ENCODE measurements at regions not wholly inside any gene's neighbourhood (a gene's known extent, or its start where the extent isn't known, plus 50 kb on each side); places are given as distances from the start of the nearest gene placed in this dataset.
A peak's percentile ranks its signal among the peaks of the same experiment; 100 is the strongest.

DNA sequence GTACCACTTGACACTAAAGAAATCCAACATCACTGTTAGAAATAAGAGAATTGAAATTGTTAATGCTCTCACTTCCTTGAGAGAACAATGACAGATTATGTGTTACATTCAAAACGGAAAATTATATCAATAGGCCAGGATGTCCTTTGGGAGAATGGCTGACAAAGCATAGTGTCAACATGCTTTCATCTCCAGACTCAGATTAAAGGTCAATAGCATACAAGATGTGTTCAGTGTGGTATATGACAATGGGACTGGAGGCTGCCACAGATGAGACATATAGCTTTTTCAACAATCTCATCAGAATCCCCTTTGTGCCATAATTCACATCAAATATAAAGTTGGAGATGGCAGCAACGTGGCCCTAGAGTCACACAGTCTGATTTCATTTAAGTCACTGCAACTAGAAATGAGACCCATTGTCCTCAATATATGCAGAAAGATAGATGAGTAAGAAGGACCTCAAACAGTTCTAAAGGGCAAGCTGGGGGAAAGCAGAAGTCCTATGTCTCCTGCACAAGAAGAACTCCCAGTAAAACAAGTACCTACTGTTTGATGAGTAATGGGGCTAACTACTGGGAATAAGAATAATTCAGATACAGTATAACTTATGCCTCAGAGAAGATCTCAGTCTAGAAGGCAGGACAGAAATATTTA, 327.9 kb downstream of the TTLL7 start:
- DNase-seq = no peak

DNA sequence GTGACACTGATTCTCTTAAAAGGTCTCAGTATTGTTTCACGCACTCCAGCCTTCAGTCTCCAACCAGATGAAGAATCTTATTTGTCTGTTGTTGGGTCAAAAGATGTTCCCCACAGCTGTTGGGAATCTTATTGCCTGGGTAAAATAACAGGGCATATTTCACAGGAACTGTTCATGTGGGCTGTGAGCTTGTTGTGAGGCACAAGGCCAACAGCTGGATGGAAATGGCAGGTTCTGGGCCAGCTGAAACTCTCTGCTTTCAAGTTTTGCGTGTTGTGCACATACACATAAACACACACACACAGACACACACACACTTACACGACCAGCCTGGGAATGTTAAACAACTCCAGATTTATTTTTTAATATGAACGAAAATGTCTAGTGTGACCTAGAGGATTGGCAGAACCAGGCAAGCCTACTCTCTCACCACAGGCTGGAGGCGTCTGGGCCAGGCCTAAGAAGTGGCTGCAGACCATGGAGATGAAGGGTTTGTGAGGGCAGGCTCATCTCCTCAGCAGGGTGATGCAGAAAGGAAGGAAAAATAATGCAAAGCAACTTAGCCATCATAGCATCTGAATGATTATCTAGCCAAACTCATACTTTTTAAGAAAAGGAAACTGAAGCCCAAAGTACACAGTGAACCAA, 357.0 kb downstream of the TTLL7 start:
- DNase-seq = no peak

DNA sequence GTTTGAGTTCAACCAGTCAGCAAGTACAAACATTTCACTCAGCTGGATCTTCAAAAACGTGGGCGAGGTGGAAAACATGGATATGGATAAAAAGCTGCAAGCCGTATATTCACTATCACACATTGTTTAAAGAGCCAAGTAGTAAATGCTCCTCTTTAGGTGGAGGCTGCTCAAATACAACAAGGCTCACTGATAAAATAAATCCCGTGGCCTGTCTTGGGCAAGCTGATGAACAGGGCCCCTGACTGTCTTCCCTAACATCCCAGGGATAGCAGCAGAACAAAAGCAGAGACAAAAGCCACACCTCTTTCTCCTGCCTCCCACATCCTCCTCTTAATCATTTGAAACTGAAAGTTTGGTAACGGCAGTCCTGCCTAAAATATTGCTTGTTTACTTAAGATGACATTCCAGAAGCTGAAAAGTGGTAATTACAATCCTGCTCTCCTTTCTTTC, 357.7 kb downstream of the TTLL7 start:
- no peak for DNase-seq

DNA sequence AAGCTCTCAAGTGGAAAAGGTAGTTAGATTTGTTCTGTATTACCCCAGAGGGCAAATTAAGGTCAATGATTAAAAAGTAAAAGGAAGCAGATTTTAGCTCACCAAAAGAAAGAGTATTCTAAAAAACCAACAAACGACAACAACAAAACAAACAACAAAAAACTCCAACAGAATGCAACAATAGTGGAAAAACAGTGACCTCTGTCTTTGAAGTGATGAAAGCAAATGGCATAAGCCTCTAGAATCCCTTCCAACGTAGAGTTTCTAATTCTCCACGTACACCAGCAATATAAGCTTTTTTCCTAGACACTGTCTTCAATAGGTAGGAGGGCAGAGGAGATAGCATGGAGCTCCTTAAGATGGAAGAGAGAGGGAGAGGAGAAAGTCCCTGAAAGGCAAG, 359.1 kb downstream of the TTLL7 start:
- no peak for DNase-seq

DNA sequence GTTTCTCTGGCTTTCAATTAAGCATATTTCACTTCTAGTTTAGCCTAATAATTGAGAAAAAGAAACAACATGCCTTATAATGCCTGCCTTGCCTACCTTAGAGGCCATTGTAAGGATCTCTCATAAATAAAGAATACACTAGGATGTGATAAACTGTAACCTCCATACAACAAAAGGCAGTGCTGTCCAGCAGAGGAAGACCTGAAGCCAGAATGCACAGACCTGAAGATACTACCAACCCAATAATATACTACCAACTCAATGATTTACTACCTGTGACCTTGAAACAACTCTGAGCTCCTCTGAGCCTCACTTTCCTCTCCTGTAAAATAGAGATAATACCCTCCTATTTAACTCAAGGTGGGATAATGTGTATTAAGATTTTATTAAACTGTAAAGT, 361.3 kb downstream of the TTLL7 start:
- DNase-seq = no peak

DNA sequence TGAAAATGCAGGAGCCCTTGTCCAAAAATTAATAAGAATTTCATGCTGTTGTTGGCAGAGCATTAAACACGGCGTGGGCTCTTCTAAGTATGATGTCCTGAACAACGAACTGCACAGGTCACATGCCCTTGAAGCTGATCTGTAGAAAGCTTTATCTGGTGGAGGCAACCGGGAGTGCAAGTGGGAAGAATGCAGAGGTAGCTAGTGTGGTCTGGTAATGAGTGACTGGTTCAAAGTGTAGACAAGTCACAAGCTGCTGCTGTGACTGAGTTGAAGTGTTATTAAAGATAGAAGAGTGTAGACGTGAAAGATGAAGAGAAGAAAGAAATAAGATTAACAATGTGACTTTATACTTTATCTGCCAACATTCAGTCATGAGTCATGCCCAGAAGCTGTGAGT, 361.9 kb downstream of the TTLL7 start:
- DNase-seq = no peak

DNA sequence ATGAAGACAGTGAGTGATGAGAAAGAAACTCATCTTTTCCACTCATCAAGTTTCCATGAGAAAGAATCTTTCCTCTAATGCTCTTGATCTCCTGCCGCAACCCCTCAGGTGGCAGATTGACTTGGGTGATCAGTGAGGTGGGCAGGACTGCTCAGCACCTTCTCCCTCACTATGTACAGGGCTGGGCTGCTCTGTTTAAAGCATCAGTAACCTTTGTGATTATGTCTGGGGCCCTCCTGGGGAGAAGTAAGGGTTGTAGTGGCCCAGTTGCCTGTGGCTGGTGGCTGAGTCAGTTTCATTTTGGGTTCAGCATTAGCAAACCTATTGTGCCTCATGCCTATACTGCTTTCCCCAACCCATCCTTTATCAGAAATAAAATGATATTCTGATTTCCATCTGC, 366.0 kb downstream of the TTLL7 start:
- DNase-seq = peak in 1 of 2 donors; percentile 3

DNA sequence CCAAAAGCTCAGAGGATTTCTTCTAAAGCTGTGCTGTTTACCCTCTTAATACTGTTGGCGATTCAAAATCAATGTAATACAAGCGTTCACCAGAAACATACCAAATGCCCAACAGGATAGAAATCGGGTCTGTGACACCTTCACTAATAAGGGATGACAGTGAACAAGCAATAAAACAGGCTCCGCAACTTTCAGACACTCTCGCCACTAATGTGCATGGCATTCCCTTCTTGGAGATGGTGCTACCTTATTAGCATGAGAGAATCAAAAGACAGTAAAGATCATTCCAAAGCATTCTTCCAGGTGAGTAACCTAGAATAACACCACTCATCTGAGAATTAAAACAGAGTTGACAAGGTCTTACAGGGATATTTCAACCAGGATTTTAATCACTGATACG, 367.1 kb downstream of the TTLL7 start:
- DNase-seq = no peak

DNA sequence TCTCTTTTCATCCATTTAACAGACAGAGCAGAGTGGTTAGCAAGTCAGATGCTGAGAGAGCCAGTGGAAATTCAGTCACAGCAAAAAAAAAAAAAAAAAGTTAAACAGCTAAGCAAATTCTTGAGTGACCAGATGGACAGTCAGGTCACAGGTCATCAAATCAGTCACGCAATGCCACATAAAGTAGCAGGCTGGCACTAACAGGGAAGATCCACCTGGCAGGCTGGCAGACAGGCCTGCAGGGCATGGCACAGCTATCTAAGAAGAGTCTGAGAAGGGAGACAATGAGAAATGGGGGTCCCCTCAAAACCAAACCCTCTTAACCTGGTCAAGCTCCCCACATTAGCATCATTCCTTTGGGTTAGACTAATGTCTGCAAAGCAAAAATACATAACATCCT, 371.9 kb downstream of the TTLL7 start:
- DNase-seq = no peak

DNA sequence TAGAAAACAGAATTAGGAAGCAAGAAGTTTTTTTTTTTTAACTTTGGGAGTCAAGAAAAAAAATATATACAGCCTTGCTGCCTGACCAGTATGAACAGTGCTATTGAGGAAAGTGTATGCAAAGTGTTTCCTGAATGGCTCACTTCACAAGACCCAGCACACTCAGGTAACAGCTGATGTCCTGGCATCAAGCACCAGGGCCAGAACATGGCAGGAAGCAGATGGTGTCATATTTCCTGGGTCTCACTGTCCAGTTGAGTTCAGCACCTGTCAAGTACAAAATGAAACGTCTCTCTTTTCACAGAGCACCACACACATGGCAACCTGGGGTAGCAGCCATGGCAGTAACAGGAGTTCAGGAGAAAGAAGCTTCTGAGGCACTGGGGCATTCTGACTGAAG, 372.3 kb downstream of the TTLL7 start:
- DNase-seq = no peak

DNA sequence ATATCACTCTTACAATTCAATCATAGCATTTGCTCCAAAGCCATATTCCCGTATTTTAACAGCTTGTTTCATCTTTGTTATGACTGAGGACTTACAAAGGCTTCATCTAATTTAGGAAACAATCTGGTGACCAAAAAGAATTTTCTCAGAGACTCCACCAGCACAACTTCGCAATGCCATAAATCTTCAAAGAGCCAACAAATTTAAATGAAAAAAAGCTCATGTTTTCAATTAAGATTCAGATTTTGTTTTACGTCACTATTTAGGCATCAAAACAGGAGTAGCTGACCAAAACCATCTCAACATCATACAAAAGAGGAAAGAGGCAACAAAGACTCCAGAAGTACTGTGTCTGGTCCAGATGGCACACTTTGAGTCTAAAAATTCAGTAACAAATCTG, 373.3 kb downstream of the TTLL7 start:
- no peak for DNase-seq

DNA sequence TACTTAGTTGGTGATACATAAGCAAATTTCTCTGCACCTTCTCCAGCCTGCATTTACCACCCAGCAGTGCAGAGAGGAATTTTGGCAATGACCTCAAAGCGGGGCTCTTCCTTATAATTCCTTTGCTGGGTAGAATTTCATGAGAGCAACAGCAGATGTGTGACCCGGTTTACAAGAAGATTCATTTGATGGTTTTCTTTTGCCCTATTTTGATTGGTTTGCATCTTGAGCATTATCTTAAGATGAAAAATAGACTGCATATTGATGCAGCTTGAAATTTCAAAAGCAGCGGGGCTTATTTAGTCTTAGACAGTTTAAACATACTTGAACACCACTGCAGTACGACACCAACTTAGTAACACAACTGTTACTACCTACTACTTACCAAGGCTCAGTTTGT, 378.9 kb downstream of the TTLL7 start:
- DNase-seq = no peak

DNA sequence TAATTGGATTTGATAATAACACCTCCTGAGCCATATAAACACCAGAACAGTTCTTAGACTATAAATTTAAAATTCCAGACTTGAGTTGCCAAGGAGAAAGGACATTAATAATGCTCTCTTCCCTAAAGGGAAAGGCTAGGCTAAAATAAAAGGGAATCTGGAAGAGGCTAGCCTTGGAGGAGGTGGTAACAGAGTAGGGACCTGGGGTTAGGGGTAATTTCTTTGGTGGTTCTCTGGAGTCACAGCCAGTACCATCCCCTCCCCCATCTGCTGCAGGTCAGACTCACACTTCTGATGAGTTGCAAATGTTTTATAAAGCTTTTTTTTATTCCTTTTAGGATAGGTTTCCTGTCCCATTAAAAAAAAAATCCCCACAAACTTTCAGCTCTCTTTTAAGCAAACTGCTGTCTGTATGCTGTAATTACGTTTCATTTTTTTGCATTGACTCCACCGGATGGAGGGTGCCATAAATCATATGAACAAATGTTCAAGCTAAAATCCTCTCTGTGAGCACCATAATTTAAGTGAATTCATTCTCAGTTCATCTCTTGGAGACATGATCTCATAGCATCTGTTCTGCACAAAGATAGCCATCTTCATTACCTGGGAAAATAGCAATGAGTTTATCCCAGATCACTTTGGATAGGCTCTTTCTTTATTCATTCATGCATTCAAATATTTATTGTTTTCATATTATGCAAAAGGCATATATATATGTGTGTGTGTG, 379.6 kb downstream of the TTLL7 start:
- DNase-seq = no peak

DNA sequence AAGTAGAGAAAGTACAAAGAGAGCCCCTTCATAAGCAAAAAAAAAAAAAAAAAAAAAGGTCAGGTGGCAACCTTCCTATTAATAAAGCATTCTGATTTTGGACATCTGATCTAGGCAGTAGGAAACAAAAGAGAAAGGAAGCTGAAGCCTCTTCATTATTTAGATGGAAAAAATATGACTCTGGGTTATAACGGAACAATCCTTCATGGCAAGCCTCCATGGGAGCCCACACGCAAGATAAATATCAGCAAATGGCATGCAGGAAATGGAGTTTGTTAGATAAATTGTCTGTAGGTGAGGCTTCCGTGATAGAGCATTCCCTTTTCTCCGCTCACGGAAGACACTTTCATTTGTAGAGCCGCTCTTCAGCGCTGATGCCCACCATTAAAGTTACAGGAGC, 381.0 kb downstream of the TTLL7 start:
- DNase-seq = no peak

DNA sequence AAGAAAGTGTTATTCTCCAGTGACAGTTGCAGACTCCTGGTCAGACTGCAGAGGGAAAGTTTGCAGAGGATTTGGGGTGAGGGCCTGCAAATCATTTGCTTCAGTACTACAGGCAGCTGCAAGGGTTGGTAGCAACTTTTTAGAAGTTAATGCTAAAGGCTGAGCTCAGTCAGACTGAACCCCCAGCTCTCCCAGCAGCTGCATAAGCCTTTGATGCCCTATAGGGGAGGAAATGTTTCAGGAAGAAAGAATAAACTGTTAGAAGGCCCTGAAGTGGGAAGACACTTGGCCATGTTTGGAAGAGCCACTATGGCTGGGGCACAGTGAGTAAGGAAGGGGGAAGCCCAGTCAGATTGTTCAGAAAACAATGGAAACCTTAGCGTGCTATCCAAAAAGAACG, 383.6 kb downstream of the TTLL7 start:
- no peak for DNase-seq

DNA sequence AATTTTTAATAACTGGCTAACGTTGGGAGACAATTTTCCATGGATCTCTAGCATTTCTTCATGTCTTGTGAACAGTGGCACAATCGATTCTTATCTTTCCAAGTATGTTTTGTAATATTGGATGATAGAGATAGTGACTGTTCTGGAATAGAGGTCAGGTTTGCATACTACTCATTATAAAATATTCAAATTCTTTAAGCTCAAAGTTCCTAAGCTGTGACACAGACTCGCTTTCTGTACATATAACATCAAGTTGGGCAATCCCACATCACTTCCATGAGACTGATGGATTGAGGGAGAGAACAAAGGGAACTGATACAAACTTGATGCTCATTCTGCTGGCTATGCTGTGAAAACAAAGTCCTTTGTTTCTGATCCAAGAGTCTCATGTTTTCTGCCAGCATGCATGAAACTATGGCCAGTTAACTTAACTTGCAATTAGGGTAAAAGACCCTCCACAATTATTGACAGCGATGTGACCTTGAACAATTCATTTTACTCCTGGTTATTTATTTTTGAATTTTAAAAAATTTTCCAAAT, 392.4 kb downstream of the TTLL7 start:
- no peak for DNase-seq

DNA sequence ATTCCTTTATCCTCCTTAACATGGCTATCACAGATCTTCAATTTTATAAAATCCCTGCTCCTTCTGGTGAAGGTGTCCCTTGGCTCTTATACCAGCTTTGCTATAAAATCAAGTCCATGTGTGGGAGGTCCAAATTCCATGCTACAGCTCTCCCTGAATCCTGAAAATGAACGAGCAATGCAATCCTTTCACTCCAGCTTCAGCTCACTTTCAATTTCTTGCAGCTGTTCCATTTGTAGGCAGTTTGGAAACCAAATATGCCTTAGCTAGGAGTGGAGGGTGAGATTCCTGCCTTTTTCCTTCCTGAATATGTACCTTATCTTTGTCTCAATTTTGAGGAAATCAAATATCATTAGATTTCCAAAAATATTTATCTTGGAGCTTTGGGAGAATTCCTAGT, 402.6 kb downstream of the TTLL7 start:
- DNase-seq = no peak

DNA sequence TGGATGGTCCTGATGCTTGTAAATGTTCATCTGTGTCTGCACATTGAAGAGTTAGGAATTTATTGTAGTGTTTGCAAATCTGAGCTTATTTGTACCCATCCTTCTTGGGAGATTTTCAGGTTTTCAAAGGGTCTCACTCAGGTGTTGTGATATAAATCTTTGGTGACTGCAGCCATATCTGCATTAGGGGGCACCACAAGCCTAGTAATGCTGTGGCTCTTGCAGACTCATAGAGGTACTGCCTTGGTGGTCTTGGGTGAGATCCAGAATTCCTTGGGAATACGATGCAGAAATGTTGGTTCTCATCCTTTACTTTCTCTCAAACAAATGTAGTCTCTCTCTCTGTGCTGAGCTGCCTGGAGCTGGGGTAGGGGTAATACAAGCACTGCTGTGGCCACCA, 405.9 kb downstream of the TTLL7 start:
- no peak for DNase-seq

DNA sequence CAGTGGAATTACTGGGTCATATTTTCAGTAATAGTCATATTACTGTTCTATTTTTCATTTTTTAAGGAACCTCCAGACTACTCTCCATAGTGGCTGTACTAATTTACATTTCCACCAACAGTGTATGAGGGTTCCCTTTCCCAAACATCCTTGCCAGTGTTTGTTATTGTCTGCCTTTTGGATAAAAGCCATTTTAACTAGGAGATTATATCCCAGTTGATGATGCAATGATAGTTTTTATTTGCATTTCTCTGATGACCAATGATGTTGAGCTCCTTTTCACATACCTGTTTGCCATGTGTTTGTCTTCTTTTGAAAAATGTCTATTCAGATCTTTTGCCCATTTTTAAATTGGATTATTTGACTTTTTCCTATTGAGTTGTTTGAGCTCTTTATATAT, 410.8 kb downstream of the TTLL7 start:
- DNase-seq = no peak

DNA sequence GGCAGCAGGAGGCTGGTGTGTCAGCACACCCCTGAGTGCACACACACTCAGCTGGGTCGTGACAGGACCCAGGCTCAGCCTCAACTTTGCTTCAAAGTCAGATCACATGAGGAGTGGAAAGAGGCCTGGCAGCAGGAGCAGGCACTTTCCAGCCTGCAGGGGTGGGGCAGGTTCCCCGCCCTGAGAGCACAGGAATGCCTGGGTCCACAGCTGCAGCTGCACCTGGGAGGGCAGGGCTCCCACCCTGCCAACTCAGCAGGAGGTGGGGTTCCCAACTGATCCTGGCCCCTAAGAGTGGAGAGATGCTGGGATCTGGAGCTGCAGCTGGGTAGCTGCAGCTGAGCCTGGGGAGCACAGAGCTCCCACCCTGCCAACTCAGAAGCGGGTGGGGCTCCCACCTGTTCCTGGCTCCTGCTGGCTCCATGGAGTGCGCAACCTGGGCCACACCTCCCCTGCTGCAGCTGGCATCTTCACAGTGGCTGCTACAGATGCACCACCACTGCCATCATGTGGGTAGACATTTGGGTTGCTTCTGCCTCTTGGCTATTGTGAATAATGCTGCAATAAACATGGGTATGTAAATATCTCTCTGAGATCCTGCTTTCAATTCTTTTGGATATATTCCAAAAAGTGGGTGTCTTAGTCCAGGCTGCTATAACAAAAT, 415.4 kb downstream of the TTLL7 start:
- peak; percentile 5 to 9 for DNase-seq

DNA sequence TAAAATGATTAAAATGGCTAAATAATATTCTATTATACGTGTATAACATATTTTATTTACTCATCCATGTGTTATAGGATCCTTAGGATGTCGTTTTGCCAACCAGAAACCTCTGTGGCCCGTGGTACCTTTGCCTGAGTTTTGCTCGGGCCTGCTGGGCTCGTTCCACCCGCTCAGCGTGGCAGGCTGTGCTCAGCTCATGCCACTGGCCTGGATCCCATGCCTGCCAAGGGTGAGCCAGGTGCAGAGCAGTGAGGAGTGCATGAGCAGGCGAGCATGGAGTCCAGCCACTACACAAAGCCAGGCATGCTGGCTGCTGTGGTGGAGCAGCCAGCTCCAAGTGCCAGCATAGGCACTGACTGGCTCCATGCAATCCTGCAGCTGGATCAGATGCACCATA, 417.2 kb downstream of the TTLL7 start:
- DNase-seq = no peak

DNA sequence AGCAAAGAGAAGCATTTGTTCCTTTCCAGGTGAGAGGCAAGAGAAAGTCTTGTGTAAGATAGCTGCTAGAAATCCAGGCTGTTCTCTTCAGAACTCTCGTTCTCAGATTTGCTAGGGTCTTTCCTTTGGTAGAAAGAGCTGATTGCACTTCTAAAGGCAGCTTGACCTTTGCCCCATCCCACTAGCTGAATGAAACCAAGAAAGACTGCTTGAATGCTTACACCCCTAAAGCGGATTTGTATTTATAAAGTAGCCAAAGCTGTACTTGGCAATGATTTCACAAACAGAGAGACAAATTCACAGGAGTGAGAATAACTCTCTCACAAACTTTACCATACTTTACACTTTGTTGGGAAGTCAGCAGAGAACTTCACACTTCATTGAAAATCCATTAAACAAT, 424.1 kb downstream of the TTLL7 start:
- DNase-seq = no peak

DNA sequence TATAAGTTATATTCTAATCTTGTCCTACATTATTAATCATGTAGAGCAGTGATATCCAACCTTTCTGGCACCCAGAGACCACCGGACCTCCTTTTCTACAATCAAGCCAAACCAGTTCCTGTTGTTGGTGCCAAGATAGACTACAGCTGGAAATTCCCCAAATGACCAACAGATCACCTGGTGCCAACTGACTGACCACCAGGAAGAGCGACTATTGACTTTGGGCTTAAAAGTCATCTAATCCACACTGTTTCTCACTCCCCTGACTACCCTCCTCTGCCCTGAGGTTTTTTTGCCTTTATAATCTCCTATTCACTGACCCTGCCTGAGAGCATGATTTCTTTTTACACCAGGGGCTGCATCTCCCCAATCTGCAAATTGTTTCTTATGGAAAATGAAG, 425.2 kb downstream of the TTLL7 start:
- DNase-seq = no peak

DNA sequence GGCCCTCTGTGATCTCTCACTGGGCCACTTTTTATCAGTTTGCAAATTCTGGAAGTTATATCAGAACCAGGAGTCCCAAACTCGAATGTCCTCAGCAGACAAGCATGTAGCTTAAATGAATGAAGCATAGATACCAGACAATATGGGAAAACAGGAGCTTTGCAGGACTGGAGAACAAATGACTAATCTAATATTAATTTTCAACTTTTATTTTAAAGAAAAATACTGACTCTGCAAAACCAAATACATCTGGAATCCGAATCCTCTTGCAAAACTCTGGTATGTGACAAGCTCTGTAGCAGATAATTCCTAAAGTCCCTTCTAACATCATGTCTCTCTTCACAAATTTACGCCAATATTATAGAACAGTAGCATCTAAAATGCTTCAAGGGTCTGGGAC, 427.4 kb downstream of the TTLL7 start:
- DNase-seq = no peak
